Ectodermal cell (in vitro differentiated cells): ENCODE measurements at regions not wholly inside any gene's neighbourhood (a gene's known extent, or its start where the extent isn't known, plus 50 kb on each side); places are given as distances from the start of the nearest gene placed in this dataset.

Experiments
- H3K27ac ChIP-seq: 2 replicates; pipeline ENCODE4 v1.7.0; 2013; ENCODE audit warnings: mild to moderate bottlenecking, low read depth, low read length; ENCODE audit not compliant: insufficient read depth, poor library complexity, severe bottlenecking
- H3K27me3 ChIP-seq: 2 replicates; pipeline ENCODE4 v1.7.0; 2013; ENCODE audit warnings: mild to moderate bottlenecking, low read length; ENCODE audit not compliant: insufficient read depth, control insufficient read depth, poor library complexity, severe bottlenecking
- H3K36me3 ChIP-seq: one replicate; pipeline ENCODE4 v1.7.0; 2013; ENCODE audit warnings: low read length; ENCODE audit not compliant: control insufficient read depth, insufficient read depth
- H3K4me1 ChIP-seq: one replicate; pipeline ENCODE4 v1.7.0; 2013; ENCODE audit warnings: low read length; ENCODE audit not compliant: control insufficient read depth, insufficient read depth
- H3K4me3 ChIP-seq: 2 replicates; pipeline ENCODE4 v1.7.0; 2013; ENCODE audit warnings: low read depth, low read length, control low read depth; ENCODE audit not compliant: insufficient read depth
- H3K9me3 ChIP-seq: 2 replicates; pipeline ENCODE4 v1.7.0; 2013; ENCODE audit warnings: mild to moderate bottlenecking, low read length, moderate library complexity; ENCODE audit not compliant: control insufficient read depth
- WGBS, 2 experiments: methylation state at CpG; one replicate each; pipeline ENCODE4 v1.1.7; 2013; ENCODE audit warnings: missing lambda C conversion rate in 2 of 2; 5-methylcytosine and 5-hydroxymethylcytosine counted together

DNA sequence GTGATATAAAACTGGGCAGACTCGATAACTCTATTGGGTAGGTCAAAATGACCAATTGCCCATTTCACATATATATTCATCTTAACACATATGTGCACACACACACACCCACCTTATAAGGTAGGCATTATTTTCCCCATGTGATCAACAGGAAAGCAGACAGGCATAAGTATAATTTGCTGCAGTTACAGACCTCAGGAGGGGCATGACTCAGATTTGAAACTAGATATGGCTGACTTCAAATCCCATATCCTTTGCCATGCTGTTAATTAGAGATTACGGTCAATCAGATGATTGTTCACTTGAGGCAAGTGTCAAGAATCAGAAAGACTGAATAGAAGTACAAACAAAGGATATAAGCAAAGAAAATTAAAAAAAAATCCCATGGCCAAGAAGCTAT lies 910.6 kb downstream of the NTRK3 start:
- Histone ChIP-seq H3K4me1 (no peaks in the 10 kb centered on the region), H3K36me3 (no peaks in the 10 kb centered on the region), H3K27me3 (no peaks in the 10 kb centered on the region), H3K4me3 (no peak overlapping the region), H3K27ac (no peak overlapping the region), H3K9me3 (no peaks in the 10 kb centered on the region)
- WGBS, 2 experiments = 82 to 97% methylated on average over 2 of the region's 2 CpGs

DNA sequence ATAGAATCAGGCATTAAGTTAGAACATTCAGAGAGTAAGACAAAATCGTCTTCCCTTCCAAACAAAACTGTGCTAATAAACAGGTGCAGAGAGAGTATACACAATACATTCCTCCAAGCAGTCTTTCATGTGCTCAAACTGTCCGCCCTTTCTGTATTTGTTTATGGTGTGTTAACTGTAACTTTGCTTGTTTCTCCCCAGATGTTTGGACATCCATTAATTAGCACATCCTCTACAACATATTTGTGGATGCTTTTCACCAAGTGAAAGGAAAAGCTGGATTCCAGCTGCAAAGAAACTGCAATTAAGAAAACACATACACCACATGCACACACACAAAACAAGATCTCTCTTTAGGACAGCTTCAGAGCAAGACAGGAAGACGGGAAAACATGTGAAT lies 912.6 kb downstream of the NTRK3 start:
- Histone ChIP-seq H3K27ac (no peak overlapping the region), H3K4me1 (no peaks in the 10 kb centered on the region)
- 85 to 96% methylated on average over 2 of the region's 3 CpGs for WGBS, 2 experiments

DNA sequence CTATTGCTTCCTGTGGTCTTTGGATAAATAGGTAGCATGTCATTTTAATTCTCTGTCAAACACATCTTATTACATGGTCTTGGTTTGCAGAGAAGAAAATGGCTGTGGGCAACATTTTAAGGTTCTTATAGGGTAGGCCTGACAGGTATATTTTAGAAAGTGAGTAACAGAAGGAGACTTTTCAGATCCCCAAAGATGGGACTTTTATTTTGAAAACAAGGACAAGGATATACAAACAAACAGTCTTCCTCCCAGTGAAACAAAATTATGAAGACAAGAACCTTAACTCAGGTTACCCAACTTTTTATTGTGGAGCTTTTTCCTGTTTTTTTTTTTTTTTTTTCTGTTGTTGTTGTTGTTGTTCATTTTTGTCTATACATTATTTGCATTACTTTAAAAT lies 916.2 kb downstream of the NTRK3 start:
- Histone ChIP-seq H3K4me1 (no peaks in the 10 kb centered on the region), H3K4me3 (no peak overlapping the region), H3K27me3 (no peaks in the 10 kb centered on the region), H3K9me3 (no peaks in the 10 kb centered on the region), H3K27ac (no peak overlapping the region), H3K36me3 (no peaks in the 10 kb centered on the region)

More for the DNA sequence above, 912.6 kb downstream of the NTRK3 start:
- no peaks in the 10 kb centered on the region for H3K27me3 ChIP-seq
- no peaks in the 10 kb centered on the region for H3K36me3 ChIP-seq
- H3K9me3 ChIP-seq = no peaks in the 10 kb centered on the region
- H3K4me3 ChIP-seq = no peak overlapping the region

DNA sequence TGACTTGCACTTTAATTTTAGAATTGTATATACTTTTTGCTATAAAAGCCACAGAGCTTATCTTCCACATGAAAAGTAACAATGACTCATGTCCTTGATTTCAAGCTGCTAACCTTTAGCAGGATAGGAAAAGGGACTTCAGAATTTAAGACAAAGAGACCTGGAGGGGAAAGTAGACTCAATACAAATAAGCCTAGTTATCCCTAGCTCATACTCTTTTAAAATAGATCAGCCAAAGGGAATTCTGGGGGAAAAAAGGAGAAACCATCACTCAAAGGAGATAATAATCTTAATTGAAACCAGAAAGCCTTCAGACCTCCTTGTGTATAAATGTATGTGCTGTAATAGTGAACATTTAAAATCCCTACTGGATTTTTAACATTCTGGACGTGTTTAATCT lies 930.3 kb downstream of the NTRK3 start:
- Histone ChIP-seq H3K9me3 (no peaks in the 10 kb centered on the region), H3K27me3 (no peaks in the 10 kb centered on the region), H3K4me1 (no peaks in the 10 kb centered on the region), H3K36me3 (no peaks in the 10 kb centered on the region), H3K4me3 (no peak overlapping the region), H3K27ac (no peak overlapping the region)
- WGBS, 2 experiments = 40 to 58% methylated on average over 1 of the region's 1 CpG

DNA sequence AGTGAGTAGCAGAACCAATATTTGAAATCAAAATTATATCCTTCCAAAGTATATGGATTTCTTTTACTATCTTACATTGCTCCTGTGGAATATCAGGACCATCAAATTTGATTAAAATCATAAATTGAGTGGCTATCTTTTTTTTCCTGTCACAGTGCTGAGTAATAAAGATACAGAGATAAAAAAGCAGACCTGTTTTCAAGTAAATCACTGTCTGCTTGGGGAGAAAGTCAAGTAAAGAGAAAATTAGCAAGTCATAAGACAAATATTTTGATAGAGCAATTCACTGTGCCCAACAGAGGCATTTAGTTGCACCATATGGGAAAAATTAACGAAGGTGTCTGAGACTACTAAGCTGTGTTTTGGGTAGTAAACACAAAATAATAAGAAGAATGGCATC lies 933.7 kb downstream of the NTRK3 start:
- Histone ChIP-seq H3K27ac (no peak overlapping the region), H3K9me3 (no peaks in the 10 kb centered on the region), H3K4me3 (no peak overlapping the region), H3K36me3 (no peaks in the 10 kb centered on the region), H3K27me3 (no peaks in the 10 kb centered on the region), H3K4me1 (peaks cover 6% of the 10 kb centered on the region)
- WGBS, 2 experiments = 84 to 88% methylated on average over 1 of the region's 1 CpG

DNA sequence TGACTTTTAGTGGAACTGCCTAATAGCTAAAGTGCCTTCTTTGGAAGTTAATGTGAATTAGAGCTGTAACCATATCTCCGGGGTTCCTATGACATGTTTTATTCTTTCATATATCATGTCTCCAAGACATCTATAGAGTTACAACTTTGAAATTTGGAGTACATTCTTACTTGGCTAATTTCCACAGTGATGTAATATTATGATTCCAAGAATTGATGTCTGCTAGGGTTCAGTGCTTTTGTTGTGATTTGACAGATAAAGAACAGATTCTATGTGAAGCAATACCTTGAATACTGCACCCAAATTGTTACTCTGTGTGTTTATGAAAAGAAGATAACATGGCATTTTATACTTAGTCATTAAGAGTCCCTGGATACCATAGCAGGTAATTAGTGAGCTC lies 934.3 kb downstream of the NTRK3 start:
- Histone ChIP-seq H3K27me3 (no peaks in the 10 kb centered on the region), H3K9me3 (no peaks in the 10 kb centered on the region), H3K27ac (no peak overlapping the region), H3K36me3 (no peaks in the 10 kb centered on the region), H3K4me3 (no peak overlapping the region), H3K4me1 (peaks cover 6% of the 10 kb centered on the region)
- 80% methylated on average over 1 of the region's 1 CpG; no CpG with 5 or more reads in 1 of the 2 experiments for WGBS, 2 experiments

DNA sequence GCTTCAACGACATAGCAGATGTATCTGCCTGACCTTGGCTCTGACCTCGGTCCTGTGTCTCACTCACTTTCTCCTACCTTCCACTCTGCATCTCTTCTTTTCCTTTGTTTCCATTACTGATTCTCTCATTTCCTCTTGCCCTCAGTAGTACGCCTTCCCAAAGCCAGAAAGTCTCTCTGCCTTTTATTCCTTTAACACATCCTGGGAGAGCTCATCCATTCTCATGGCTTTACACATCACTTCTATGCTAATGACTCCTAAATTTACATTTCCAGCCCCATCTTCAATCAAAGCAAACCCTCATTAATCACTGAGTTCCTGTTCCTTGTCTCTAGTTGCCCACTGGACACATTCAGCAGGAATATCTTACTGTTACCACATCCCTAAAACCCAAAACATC lies 938.6 kb downstream of the NTRK3 start:
- Histone ChIP-seq H3K9me3 (no peaks in the 10 kb centered on the region), H3K4me3 (no peak overlapping the region), H3K4me1 (peaks cover 6% of the 10 kb centered on the region), H3K36me3 (no peaks in the 10 kb centered on the region), H3K27me3 (no peaks in the 10 kb centered on the region), H3K27ac (no peak overlapping the region)
- WGBS, 2 experiments = 68 to 77% methylated on average over 3 of the region's 3 CpGs

DNA sequence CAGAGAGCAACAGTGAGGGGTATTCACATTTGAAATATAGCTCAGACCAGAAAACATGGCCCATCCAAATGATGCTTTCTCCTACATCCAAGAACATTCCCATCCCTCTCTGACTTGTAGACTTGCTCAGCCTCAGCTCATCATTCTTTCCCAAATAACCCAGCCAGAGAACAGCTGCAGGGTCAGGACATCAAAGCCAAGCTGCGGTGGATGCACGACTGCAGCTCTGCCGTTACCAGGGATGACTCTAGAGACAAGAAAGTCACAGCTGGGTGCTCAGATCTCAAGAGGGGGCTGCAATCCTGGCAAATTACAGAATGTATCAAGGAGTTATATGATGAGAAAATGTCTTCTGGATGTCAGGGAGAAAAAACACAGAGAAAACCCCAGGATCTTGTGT lies 944.3 kb downstream of the NTRK3 start:
- WGBS, 2 experiments = 34 to 42% methylated on average over 3 of the region's 3 CpGs
- H3K27ac ChIP-seq = peak overlapping the region; percentile 28
- H3K9me3 ChIP-seq = no peaks in the 10 kb centered on the region
- H3K36me3 ChIP-seq = no peaks in the 10 kb centered on the region
- H3K27me3 ChIP-seq = no peaks in the 10 kb centered on the region
- no peak overlapping the region for H3K4me3 ChIP-seq
- H3K4me1 ChIP-seq = peaks cover 6% of the 10 kb centered on the region

DNA sequence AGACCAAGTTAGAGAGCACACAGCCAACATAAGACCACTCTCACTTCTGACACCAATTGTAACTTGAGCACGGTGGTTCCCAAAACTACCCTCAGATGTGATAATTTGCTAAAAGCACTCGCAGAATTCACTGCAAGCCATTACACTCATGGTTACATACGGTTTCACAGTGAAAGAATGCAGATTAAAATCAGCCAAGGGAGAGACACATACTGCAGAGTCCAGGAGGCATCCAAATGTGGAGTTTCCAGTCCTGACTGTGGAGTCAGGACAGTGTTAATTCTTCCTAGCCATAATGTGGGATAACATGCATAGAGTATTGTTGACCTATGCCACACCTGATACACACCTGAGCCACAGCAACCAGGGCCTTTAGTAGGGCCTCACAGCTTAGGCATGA lies 956.4 kb downstream of the NTRK3 start:
- Histone ChIP-seq H3K36me3 (no peaks in the 10 kb centered on the region), H3K27me3 (no peaks in the 10 kb centered on the region), H3K9me3 (no peaks in the 10 kb centered on the region), H3K27ac (no peak overlapping the region), H3K4me1 (no peaks in the 10 kb centered on the region), H3K4me3 (no peak overlapping the region)
- WGBS, 2 experiments = 83% methylated on average over 3 of the region's 3 CpGs

DNA sequence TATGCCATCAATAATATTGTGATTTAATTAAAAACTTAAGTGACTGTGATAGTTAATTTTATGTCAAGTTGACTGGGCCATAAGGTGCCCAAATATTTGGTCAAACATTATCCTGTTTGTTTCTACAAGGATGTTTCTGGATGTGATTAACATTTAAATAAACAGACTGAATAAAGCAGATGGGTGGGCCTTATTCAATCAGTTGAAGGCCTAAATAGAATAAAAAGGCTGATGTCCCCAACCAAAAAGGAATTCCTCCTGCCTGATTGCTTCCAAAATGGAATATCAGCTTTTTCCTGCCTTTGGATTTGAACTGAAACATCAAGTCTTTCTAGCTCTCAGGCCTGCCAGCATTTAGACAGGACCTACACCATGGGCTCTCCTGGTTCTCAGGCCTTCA lies 961.7 kb downstream of the NTRK3 start:
- no peaks in the 10 kb centered on the region for H3K36me3 ChIP-seq

DNA sequence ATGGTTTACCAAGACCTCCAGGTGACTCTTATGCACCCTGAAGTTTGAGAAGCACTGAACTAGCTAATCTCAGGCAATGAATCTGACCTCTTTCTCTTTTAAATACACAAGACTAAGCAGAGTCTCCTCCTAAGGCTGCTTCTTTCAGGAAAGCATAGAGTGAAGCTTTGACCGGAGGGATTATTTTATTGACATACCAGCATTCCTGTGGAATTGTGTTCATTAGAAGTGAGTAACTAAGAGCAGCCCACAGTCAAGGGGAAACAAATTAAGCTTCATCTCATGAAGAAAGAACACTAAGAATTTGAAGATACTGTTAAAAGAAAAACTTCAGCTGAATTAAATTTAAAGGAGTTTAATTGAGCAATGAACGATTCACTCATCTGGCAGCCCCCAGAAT lies 963.5 kb downstream of the NTRK3 start:
- no peaks in the 10 kb centered on the region for H3K9me3 ChIP-seq
- no peaks in the 10 kb centered on the region for H3K4me1 ChIP-seq
- WGBS, 2 experiments = 88 to 94% methylated on average over 2 of the region's 2 CpGs
- no peak overlapping the region for H3K4me3 ChIP-seq
- no peaks in the 10 kb centered on the region for H3K27me3 ChIP-seq
- H3K36me3 ChIP-seq = no peaks in the 10 kb centered on the region
- no peak overlapping the region for H3K27ac ChIP-seq

More for the DNA sequence above, 961.7 kb downstream of the NTRK3 start:
- H3K4me3 ChIP-seq = no peak overlapping the region
- H3K9me3 ChIP-seq = no peaks in the 10 kb centered on the region
- H3K4me1 ChIP-seq = no peaks in the 10 kb centered on the region
- H3K27me3 ChIP-seq = no peaks in the 10 kb centered on the region
- H3K27ac ChIP-seq = no peak overlapping the region
